ENCODE measurements at regions not wholly inside any gene's neighbourhood (a gene's known extent, or its start where the extent isn't known, plus 50 kb on each side); places are given as distances from the start of the nearest gene placed in this dataset.

GRCh38 chr18:38539371-38539770, 973.8 kb upstream of the CELF4 start:
- Histone ChIP-seq H3K9me2 (ENCODE audit: insufficient read depth) (peaks cover 3% of the 10 kb centered on the region; the same call in 1 of the 2 replicates), H3K4me2 (no peak overlapping the region), H3K36me3 (ENCODE audit: insufficient read depth) (no peaks in the 10 kb centered on the region), H4K20me1 (replicated peaks; ENCODE audit: insufficient read depth) (no peaks in the 10 kb centered on the region), H3K4me3 (no peak overlapping the region), H3K79me2 (replicated peaks; ENCODE audit: insufficient read depth) (no peaks in the 10 kb centered on the region), H2AFZ (no peak overlapping the region; the same call in 1 of the 2 replicates), H3K27me3 (ENCODE audit: insufficient read depth) (no peaks in the 10 kb centered on the region), H3K27ac (ENCODE audit: low read depth) (no peak overlapping the region), H3F3A (replicated peaks; ENCODE audit: low read depth) (no peaks in the 10 kb centered on the region), H3K4me1 (ENCODE audit: insufficient read depth) (no peaks in the 10 kb centered on the region)
- peak; percentile 39; the same call in 1 of the 3 replicates for ATAC-seq
- no peak overlapping the region for H3K27ac Mint-ChIP-seq
- peak; percentile 16 for DNase-seq (ENCODE audit: low spot score)
- no peak overlapping the region for H3K4me3 Mint-ChIP-seq
- no peaks in the 10 kb centered on the region; the same call in 2 of the 3 replicates for H3K9me3 Mint-ChIP-seq
- H3K4me1 Mint-ChIP-seq, result peaks cover 9% of the 10 kb centered on the region
- peaks cover 4% of the 10 kb centered on the region for H3K27me3 Mint-ChIP-seq (ENCODE audit: insufficient read depth, low read depth, poor library complexity)
- TF ChIP-seq CTCF (conservative IDR thresholded peaks at IDR 0.05; ENCODE audit: low read depth in 2 of 2) (peak in 1 of 2 experiments; percentile 39; a peak in 2 of 4 replicates), ETS1 (IDR thresholded peaks at IDR 0.05) (no peak)
- no peaks in the 10 kb centered on the region for H3K36me3 Mint-ChIP-seq (ENCODE audit: low read depth)

GRCh38 chr18:38534073-38534472, 968.5 kb upstream of the CELF4 start:
- Histone ChIP-seq H3K4me1 (ENCODE audit: insufficient read depth) (no peaks in the 10 kb centered on the region), H3K36me3 (ENCODE audit: insufficient read depth) (no peaks in the 10 kb centered on the region), H3K4me3 (no peak overlapping the region), H4K20me1 (replicated peaks; ENCODE audit: insufficient read depth) (no peaks in the 10 kb centered on the region), H2AFZ (no peak overlapping the region), H3F3A (replicated peaks; ENCODE audit: low read depth) (no peaks in the 10 kb centered on the region), H3K27me3 (ENCODE audit: insufficient read depth) (no peaks in the 10 kb centered on the region), H3K79me2 (replicated peaks; ENCODE audit: insufficient read depth) (no peaks in the 10 kb centered on the region), H3K4me2 (no peak overlapping the region), H3K27ac (ENCODE audit: low read depth) (no peak overlapping the region), H3K9me2 (ENCODE audit: insufficient read depth) (peaks cover 3% of the 10 kb centered on the region; the same call in 1 of the 2 replicates)
- Mint-ChIP-seq H3K4me1 (no peaks in the 10 kb centered on the region), H3K4me3 (no peak overlapping the region), H3K27me3 (ENCODE audit: insufficient read depth, low read depth, poor library complexity) (peaks cover 2% of the 10 kb centered on the region), H3K27ac (no peak overlapping the region), H3K36me3 (ENCODE audit: low read depth) (no peaks in the 10 kb centered on the region), H3K9me3 (peaks cover 10% of the 10 kb centered on the region; the same call in 2 of the 3 replicates)
- DNase-seq (ENCODE audit: low spot score) (no peak), ATAC-seq (no peak)
- TF ChIP-seq CTCF (conservative IDR thresholded peaks at IDR 0.05; ENCODE audit: low read depth in 2 of 2), result no peak
- no peak for TF ChIP-seq ZNF331 (CRISPR knock-in tag; IDR thresholded peaks at IDR 0.05; ENCODE audit: low read depth)
- TF ChIP-seq EZH2phosphoT487 (IDR thresholded peaks at IDR 0.05; ENCODE audit: unreplicated experiment), result no peak
- no peak for TF ChIP-seq EZH2 (IDR thresholded peaks at IDR 0.05; ENCODE audit: low read depth, unreplicated experiment)
- no peak for TF ChIP-seq ETS1 (IDR thresholded peaks at IDR 0.05)
- TF ChIP-seq REST (IDR thresholded peaks at IDR 0.05; ENCODE audit: unreplicated experiment), result no peak
- no peak for TF ChIP-seq NANOG (IDR thresholded peaks at IDR 0.05; ENCODE audit: borderline replicate concordance)
- TF ChIP-seq JUNB (IDR thresholded peaks at IDR 0.05; ENCODE audit: unreplicated experiment), result no peak
- TF ChIP-seq POLR2AphosphoS5 (IDR thresholded peaks at IDR 0.05; ENCODE audit: low read depth), result no peak
- no peak for TF ChIP-seq CREB1 (CRISPR knock-in tag; IDR thresholded peaks at IDR 0.05; ENCODE audit: low read depth)

Data from GM23338 (cell line).